ENCODE measurements at regions not wholly inside any gene's neighbourhood (a gene's known extent, or its start where the extent isn't known, plus 50 kb on each side); places are given as distances from the start of the nearest gene placed in this dataset.
A peak's percentile ranks its signal among the peaks of the same experiment; 100 is the strongest.

DNA sequence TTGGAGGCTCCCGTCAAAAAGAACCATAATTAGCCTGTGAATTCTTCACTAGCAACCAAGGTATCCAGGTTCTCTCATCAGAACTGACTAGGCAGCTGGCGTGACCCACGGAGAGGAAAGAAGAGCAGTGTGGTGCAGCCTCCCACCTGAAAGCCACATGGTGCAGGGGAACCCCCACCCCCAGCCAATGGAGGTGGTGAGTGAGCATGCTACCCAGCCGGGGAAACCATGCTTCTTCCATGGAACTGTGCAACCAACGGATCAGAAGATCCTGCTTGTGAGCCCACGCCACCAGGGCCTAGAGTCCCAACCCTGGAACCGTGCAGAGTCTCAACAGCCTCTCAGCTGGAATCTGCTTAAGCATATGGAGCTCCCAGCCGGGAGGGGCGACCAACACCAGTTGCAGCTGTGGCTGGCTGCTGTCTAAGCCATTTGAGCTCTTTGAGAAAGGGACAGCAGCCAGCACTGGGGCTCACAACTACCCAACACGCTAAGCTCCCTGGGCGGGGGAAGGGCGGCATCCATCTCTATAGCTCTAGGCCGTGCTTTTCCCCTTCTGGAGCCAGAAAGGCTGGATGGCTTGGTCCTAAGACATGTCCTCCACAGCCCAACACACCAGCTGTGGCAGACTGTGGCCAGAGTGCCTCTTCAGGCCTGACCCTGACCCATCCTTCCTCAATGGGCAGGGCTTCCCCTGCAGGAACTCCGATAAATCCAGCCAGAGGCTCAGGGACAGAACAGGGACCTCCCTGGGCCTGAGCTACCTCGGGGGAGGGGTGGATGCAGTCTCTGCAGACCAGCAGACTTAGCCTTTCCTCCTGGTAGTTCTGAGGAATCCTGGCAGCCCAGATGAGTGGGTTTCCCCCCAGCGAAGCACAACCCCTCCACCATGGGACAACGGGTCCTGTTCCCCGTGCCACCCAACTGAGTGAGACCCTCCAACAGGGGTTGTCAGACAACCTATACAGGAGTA is 151.4 kb upstream of the NXPH2 start:
- Mint-ChIP-seq H3K9me3 (peaks cover 20% of the 10 kb centered on the region), H3K27ac (no peak overlapping the region), H3K4me3 (no peak overlapping the region), H3K27me3 (no peaks in the 10 kb centered on the region), H3K4me1 (ENCODE audit: low read depth in 2 of 2) (no peaks in the 10 kb centered on the region), H3K36me3 (no peaks in the 10 kb centered on the region)
- no peak for ATAC-seq
- no peak for DNase-seq (ENCODE audit: low spot score)

- Mint-ChIP-seq H3K36me3 (no peaks in the 10 kb centered on the region), H3K4me3 (no peak overlapping the region), H3K27me3 (no peaks in the 10 kb centered on the region), H3K27ac (no peak overlapping the region), H3K4me1 (ENCODE audit: low read depth in 2 of 2) (no peaks in the 10 kb centered on the region), H3K9me3 (peaks cover 17% of the 10 kb centered on the region)
- DNase-seq (ENCODE audit: low spot score) (no peak), ATAC-seq (no peak)
These were observed 150.4 kb upstream of the NXPH2 start for GRCh38 chr2:138930571-138930970.

DNA sequence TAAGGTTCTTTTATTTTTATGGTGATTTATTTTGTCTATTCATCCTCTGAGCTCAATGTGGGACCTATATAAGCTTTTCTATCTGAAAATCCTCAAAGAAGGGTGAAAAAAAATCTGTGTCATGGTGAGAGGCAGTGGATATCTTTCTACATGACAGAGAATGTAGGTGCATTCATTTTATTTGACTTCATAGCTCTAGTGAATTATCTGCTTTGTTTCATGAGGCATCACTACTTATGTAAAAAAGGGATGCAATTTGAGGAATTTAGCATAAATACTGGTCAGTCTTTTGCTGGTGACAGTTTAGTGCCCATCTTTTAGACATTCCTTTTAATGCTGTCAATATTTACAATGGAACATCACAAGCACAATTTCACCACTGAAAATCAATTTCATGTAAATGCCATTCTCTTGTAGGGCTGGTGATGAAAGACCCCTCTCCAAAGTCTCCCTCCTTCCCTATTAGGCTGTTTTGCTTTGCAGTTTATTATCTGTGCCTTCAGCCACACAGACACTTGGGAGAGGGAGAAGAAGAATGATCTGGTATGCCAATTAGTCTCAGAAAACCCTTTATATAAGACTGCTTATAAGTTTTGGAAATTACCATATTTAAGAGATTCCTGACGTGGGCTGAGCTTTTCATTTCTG is 148.3 kb upstream of the NXPH2 start:
- no peak overlapping the region for H3K4me3 Mint-ChIP-seq
- ATAC-seq = no peak
- no peaks in the 10 kb centered on the region for H3K4me1 Mint-ChIP-seq (ENCODE audit: low read depth in 2 of 2)
- peaks cover 17% of the 10 kb centered on the region for H3K9me3 Mint-ChIP-seq
- no peaks in the 10 kb centered on the region for H3K36me3 Mint-ChIP-seq
- H3K27ac Mint-ChIP-seq = no peak overlapping the region
- no peaks in the 10 kb centered on the region for H3K27me3 Mint-ChIP-seq
- DNase-seq (ENCODE audit: low spot score) = no peak

GRCh38 chr2:138922973-138923563 is 142.9 kb upstream of the NXPH2 start:
- H3K27me3 Mint-ChIP-seq = no peaks in the 10 kb centered on the region
- DNase-seq (ENCODE audit: low spot score) (no peak), ATAC-seq (no peak)
- H3K27ac Mint-ChIP-seq = no peak overlapping the region
- H3K9me3 Mint-ChIP-seq = peaks cover 4% of the 10 kb centered on the region
- no peak overlapping the region for H3K4me3 Mint-ChIP-seq
- no peaks in the 10 kb centered on the region for H3K4me1 Mint-ChIP-seq (ENCODE audit: low read depth in 2 of 2)
- H3K36me3 Mint-ChIP-seq = no peaks in the 10 kb centered on the region

- Mint-ChIP-seq H3K4me1 (ENCODE audit: low read depth in 2 of 2) (no peaks in the 10 kb centered on the region), H3K4me3 (no peak overlapping the region), H3K27me3 (no peaks in the 10 kb centered on the region), H3K27ac (no peak overlapping the region), H3K9me3 (peaks cover 8% of the 10 kb centered on the region), H3K36me3 (no peaks in the 10 kb centered on the region)
- no peak for DNase-seq (ENCODE audit: low spot score)
- ATAC-seq = no peak
These were observed 139.0 kb upstream of the NXPH2 start for GRCh38 chr2:138919120-138919747.

GRCh38 chr2:138910427-138910826 is 130.2 kb upstream of the NXPH2 start:
- peaks cover 4% of the 10 kb centered on the region for H3K36me3 Mint-ChIP-seq
- no peak for DNase-seq (ENCODE audit: low spot score)
- no peaks in the 10 kb centered on the region for H3K27me3 Mint-ChIP-seq
- H3K9me3 Mint-ChIP-seq = peaks cover 24% of the 10 kb centered on the region
- H3K4me3 Mint-ChIP-seq = no peak overlapping the region
- H3K27ac Mint-ChIP-seq = no peak overlapping the region
- ATAC-seq = no peak
- H3K4me1 Mint-ChIP-seq (ENCODE audit: low read depth in 2 of 2) = no peaks in the 10 kb centered on the region

DNA sequence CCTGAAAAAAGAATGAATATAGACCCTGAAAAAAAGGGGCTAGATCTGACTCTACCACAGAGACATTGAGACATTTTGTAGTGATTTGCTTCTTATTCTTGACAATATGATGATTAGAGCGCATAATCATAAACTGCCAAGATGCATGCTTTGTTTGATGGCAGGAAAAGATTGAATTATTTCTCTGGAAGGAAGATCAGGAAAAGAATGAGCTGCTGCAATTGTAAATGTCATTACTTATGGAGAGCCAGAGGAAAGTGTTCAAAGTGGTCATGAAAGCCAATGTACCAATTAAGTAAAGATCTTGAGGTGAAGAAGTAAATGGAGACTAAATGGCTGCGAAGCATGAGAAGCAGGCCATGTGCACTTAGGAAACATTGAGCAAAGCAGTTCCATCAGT is 126.4 kb upstream of the NXPH2 start:
- Mint-ChIP-seq H3K4me3 (no peak overlapping the region), H3K27ac (no peak overlapping the region), H3K36me3 (peaks cover 4% of the 10 kb centered on the region), H3K9me3 (peaks cover 14% of the 10 kb centered on the region), H3K4me1 (ENCODE audit: low read depth in 2 of 2) (no peaks in the 10 kb centered on the region), H3K27me3 (no peaks in the 10 kb centered on the region)
- DNase-seq (ENCODE audit: low spot score) (no peak), ATAC-seq (no peak)

DNA sequence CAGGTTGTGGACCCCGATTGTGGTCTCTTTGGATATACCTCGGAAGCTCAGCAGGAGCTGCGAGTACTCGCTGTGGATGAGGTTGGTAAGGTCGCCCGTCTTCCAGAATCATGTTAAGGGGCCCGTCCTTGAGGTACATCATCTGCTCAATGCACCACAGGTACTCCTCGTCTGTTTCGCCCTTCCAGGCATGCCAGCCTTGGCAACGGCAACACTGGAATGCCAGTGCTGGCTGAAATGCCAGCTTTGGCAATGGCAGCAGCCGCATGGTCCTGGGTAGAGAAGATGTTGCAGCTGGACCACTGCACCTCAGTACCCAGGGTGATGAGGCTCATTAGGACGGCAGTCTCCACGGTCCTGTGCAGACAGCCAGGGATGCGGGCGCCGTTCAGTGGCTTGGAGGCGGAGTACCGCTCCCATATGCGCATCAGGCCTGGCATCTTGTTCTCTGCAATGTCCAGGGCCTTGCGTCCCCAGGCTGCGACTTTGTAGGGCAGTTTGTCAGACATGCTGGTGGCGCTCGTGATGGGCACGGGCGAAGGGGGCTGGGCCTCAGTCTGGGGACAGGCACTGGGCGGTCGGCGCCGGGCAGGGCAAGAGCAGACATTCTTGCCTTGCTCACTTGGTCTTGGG is 122.2 kb upstream of the NXPH2 start:
- no peak for DNase-seq (ENCODE audit: low spot score)
- Mint-ChIP-seq H3K4me1 (ENCODE audit: low read depth in 2 of 2) (no peaks in the 10 kb centered on the region), H3K27me3 (no peaks in the 10 kb centered on the region), H3K4me3 (no peak overlapping the region), H3K9me3 (peaks cover 12% of the 10 kb centered on the region), H3K36me3 (peaks cover 4% of the 10 kb centered on the region), H3K27ac (no peak overlapping the region)
- no peak for ATAC-seq

- DNase-seq (ENCODE audit: low spot score) = no peak
- H3K36me3 Mint-ChIP-seq = peaks cover 4% of the 10 kb centered on the region
- no peaks in the 10 kb centered on the region for H3K4me1 Mint-ChIP-seq (ENCODE audit: low read depth in 2 of 2)
- H3K27me3 Mint-ChIP-seq = no peaks in the 10 kb centered on the region
- no peak overlapping the region for H3K27ac Mint-ChIP-seq
- ATAC-seq = peak in 1 of 2 donors; percentile 6
- H3K9me3 Mint-ChIP-seq = peaks cover 9% of the 10 kb centered on the region
- no peak overlapping the region for H3K4me3 Mint-ChIP-seq
These were observed 121.3 kb upstream of the NXPH2 start for GRCh38 chr2:138901530-138901929.

DNA sequence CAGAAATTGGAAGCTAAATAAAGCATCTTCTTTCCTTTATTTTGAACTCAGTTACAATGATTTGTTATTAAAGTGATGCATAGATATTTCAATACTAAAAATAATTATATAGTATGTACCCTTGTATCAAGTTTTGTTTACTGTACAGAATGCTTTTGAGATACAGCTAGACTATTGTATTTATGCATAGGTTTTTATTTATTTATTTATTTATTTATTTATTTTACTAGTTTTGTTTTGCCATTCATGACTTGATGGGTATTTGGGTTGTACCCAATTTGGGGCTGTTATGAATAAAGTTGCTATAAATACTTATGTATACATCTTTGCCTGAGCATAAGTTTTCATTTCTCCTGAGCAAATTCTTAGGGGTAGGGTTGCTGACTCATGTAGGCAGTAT is 118.7 kb upstream of the NXPH2 start:
- no peak for DNase-seq (ENCODE audit: low spot score)
- H3K36me3 Mint-ChIP-seq = no peaks in the 10 kb centered on the region
- no peaks in the 10 kb centered on the region for H3K4me1 Mint-ChIP-seq (ENCODE audit: low read depth in 2 of 2)

GRCh38 chr2:138897274-138897673 is 117.1 kb upstream of the NXPH2 start:
- Mint-ChIP-seq H3K4me3 (no peak overlapping the region), H3K9me3 (peaks cover 10% of the 10 kb centered on the region), H3K27me3 (no peaks in the 10 kb centered on the region), H3K4me1 (ENCODE audit: low read depth in 2 of 2) (no peaks in the 10 kb centered on the region), H3K27ac (no peak overlapping the region), H3K36me3 (no peaks in the 10 kb centered on the region)
- DNase-seq (ENCODE audit: low spot score) (no peak), ATAC-seq (no peak)

More for the DNA sequence above, 118.7 kb upstream of the NXPH2 start:
- ATAC-seq = no peak
- H3K9me3 Mint-ChIP-seq = peaks cover 10% of the 10 kb centered on the region
- no peaks in the 10 kb centered on the region for H3K27me3 Mint-ChIP-seq
- no peak overlapping the region for H3K4me3 Mint-ChIP-seq
- no peak overlapping the region for H3K27ac Mint-ChIP-seq

DNA sequence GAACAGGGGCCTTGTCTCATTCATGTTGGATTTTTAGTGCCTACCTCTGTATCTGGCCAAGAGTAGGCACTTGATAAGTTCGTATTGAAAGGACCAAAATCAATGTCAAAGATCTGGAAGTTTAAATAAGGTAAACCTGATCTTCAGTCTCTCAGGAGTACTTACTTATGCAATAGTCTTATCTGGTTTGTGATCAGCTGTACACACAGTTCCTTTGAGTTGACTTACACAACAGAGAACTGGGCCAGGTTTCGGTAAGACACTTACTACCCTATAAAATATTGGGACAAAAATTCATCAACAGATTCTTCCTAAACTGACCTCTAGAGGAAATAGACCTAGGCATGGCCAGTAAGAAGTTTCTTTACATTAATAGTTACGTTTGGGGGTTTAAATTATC is 113.6 kb upstream of the NXPH2 start:
- H3K4me3 Mint-ChIP-seq = no peak overlapping the region
- H3K36me3 Mint-ChIP-seq = peaks cover 3% of the 10 kb centered on the region
- ATAC-seq = no peak
- no peak overlapping the region for H3K27ac Mint-ChIP-seq
- H3K9me3 Mint-ChIP-seq = peaks cover 13% of the 10 kb centered on the region
- DNase-seq (ENCODE audit: low spot score) = no peak
- no peaks in the 10 kb centered on the region for H3K27me3 Mint-ChIP-seq
- H3K4me1 Mint-ChIP-seq (ENCODE audit: low read depth in 2 of 2) = no peaks in the 10 kb centered on the region

DNA sequence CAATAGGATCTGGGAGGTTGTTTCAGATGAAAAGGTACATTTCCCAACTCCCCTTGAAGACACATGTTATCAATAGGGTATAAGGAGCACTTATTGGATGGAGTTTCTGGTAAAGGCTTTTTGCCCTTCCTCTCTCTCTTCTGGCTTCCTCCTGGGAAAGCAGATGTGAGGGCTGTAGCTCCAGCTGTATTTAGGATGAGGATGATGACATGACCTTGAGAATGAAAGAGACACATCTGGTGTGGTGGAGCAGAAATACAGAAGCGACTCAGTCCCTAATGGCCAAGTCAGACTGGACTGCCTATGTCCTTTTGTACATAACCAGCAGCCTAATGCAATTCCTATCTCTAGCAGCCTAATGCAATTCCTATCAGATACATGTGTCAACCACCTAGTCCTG is 100.9 kb upstream of the NXPH2 start:
- no peak for DNase-seq (ENCODE audit: low spot score)
- Mint-ChIP-seq H3K27ac (no peak overlapping the region), H3K9me3 (peaks cover under 1% of the 10 kb centered on the region), H3K36me3 (no peaks in the 10 kb centered on the region), H3K4me3 (no peak overlapping the region), H3K4me1 (ENCODE audit: low read depth in 2 of 2) (no peaks in the 10 kb centered on the region), H3K27me3 (no peaks in the 10 kb centered on the region)
- no peak for ATAC-seq
